SK-N-MC (cell line): ENCODE measurements at regions not wholly inside any gene's neighbourhood (a gene's known extent, or its start where the extent isn't known, plus 50 kb on each side); places are given as distances from the start of the nearest gene placed in this dataset.

Experiments
- EZH2 ChIP-seq: fragments of 200-600 bp; sonication (generic); IDR thresholded peaks from one replicate; pipeline ENCODE4 v1.6.1; 2017; ENCODE audit warnings: antibody characterized with exemption
- POLR2AphosphoS5 ChIP-seq: IDR thresholded peaks from 2 replicates; pipeline ENCODE4 v1.6.1; 2012; ENCODE audit warnings: mild to moderate bottlenecking, low read depth, low read length, borderline replicate concordance

DNA sequence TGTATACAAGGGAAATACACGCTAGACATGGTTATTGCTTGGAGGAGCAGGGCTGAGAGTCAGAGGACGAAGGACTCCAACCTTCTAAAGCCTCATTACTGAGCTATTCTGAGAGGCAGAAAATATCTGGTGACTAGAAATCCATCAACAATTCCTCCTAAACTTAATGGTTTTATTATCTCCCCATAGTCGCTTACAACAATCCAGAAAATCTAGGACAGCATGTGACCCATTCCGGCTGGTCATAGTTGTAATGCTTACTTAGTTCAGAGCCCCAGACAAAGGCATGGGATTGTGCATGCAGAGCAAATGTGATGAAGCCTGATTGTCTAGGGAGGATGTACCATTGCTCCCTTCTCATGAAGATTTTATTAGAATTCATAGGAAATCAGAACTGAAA, 114.5 kb upstream of the PLXNA2 start:
- TF ChIP-seq POLR2AphosphoS5 (no peak), EZH2 (no peak)
